GM21529 (cell line): ENCODE measurements at regions not wholly inside any gene's neighbourhood (a gene's known extent, or its start where the extent isn't known, plus 50 kb on each side); places are given as distances from the start of the nearest gene placed in this dataset.
A peak's percentile ranks its signal among the peaks of the same experiment; 100 is the strongest.
"Not testable (repeated sequence)": the region's sequence is repeated elsewhere in the genome, so short reads cannot be mapped to it uniquely, and the experiment has no call there.

Experiments
- ATAC-seq: cut with Tn5 transposase; IDR thresholded peaks from one replicate; pipeline ENCODE4 v1.9.1; 2021; ENCODE audit not compliant: unreplicated experiment

GRCh38 chr17:30731210-30732132 is 93.0 kb downstream of the CRLF3 start:
- peak; percentile 86 for ATAC-seq

- not testable (repeated sequence) for ATAC-seq
Measured at GRCh38 chr17:30730837-30731209, 93.7 kb downstream of the CRLF3 start.

- not testable (repeated sequence) for ATAC-seq
Measured at GRCh38 chr17:30730171-30730836, 94.2 kb downstream of the CRLF3 start.

GRCh38 chr17:30729471-30730170 is 94.9 kb downstream of the CRLF3 start:
- not testable (repeated sequence) for ATAC-seq

- not testable (repeated sequence) for ATAC-seq
Measured at GRCh38 chr17:30727517-30727916, 97.0 kb downstream of the CRLF3 start.

GRCh38 chr17:30726734-30727133 is 97.8 kb downstream of the CRLF3 start:
- not testable (repeated sequence) for ATAC-seq

- ATAC-seq = not testable (repeated sequence)
Measured at GRCh38 chr17:30726310-30726709, 98.2 kb downstream of the CRLF3 start.

- ATAC-seq = not testable (repeated sequence)
Measured at GRCh38 chr17:30724034-30724650, 100.3 kb downstream of the CRLF3 start.

- ATAC-seq = not testable (repeated sequence)
Measured at GRCh38 chr17:30722114-30722780, 102.2 kb downstream of the CRLF3 start.

GRCh38 chr17:30720971-30721370 is 103.5 kb downstream of the CRLF3 start:
- ATAC-seq = not testable (repeated sequence)

- ATAC-seq = no peak
Measured at GRCh38 chr17:30720013-30720471, 104.5 kb downstream of the CRLF3 start.

- ATAC-seq = not testable (repeated sequence)
Measured at GRCh38 chr17:30719131-30719973, 105.1 kb downstream of the CRLF3 start.

- ATAC-seq = not testable (repeated sequence)
Measured at GRCh38 chr17:30718691-30719090, 105.8 kb downstream of the CRLF3 start.

- ATAC-seq = not testable (repeated sequence)
Measured at GRCh38 chr17:30718099-30718447, 106.4 kb downstream of the CRLF3 start.

GRCh38 chr17:30717291-30718098 is 107.0 kb downstream of the CRLF3 start:
- no peak for ATAC-seq

- ATAC-seq = no peak
Measured at GRCh38 chr17:30716461-30717290, 107.8 kb downstream of the CRLF3 start.

GRCh38 chr17:30714825-30715622 is 109.5 kb downstream of the CRLF3 start:
- ATAC-seq = peak; percentile 52
